HG03045 (cell line): ENCODE measurements at regions not wholly inside any gene's neighbourhood (a gene's known extent, or its start where the extent isn't known, plus 50 kb on each side); places are given as distances from the start of the nearest gene placed in this dataset.
"Not testable (repeated sequence)": the region's sequence is repeated elsewhere in the genome, so short reads cannot be mapped to it uniquely, and the experiment has no call there.

Source experiments
- ATAC-seq: cut with Tn5 transposase; IDR thresholded peaks from one replicate; pipeline ENCODE4 v1.9.1; 2021; ENCODE audit warnings: mild to moderate bottlenecking, moderate library complexity; ENCODE audit not compliant: unreplicated experiment

GRCh38 chr9:84054341-84055010, 73.9 kb downstream of the RMI1 start:
- no peak for ATAC-seq

GRCh38 chr9:84057662-84058061, 77.1 kb downstream of the RMI1 start:
- no peak for ATAC-seq

GRCh38 chr9:84059936-84060335, 79.3 kb downstream of the RMI1 start:
- ATAC-seq: no peak

GRCh38 chr9:84061613-84062193, 81.1 kb downstream of the RMI1 start:
- no peak for ATAC-seq

GRCh38 chr9:84062538-84062937, 81.9 kb downstream of the RMI1 start:
- no peak for ATAC-seq

- ATAC-seq: no peak
Observed at GRCh38 chr9:84067821-84068220, 87.2 kb downstream of the RMI1 start.

- ATAC-seq: no peak
Observed at GRCh38 chr9:84068872-84069271, 88.3 kb downstream of the RMI1 start.

GRCh38 chr9:84070590-84070989, 90.0 kb downstream of the RMI1 start:
- ATAC-seq: no peak

- ATAC-seq: no peak
Observed at GRCh38 chr9:84072621-84073180, 92.1 kb downstream of the RMI1 start.

GRCh38 chr9:84075004-84075403, 94.4 kb downstream of the RMI1 start:
- ATAC-seq: no peak

- ATAC-seq: no peak
Observed at GRCh38 chr9:84076384-84076783, 95.8 kb downstream of the RMI1 start.

- not testable (repeated sequence) for ATAC-seq
Observed at GRCh38 chr9:84077816-84078215, 97.2 kb downstream of the RMI1 start.

GRCh38 chr9:84079994-84080393, 99.4 kb downstream of the RMI1 start:
- ATAC-seq: no peak

GRCh38 chr9:84101964-84102632, 121.5 kb downstream of the RMI1 start:
- no peak for ATAC-seq

GRCh38 chr9:84103651-84104377, 123.2 kb downstream of the RMI1 start:
- no peak for ATAC-seq

GRCh38 chr9:84107081-84107480, 126.5 kb downstream of the RMI1 start:
- ATAC-seq: no peak

- ATAC-seq: no peak
Observed at GRCh38 chr9:84107995-84108394, 127.4 kb downstream of the RMI1 start.

GRCh38 chr9:84111726-84112125, 131.1 kb downstream of the RMI1 start:
- no peak for ATAC-seq

- no peak for ATAC-seq
Observed at GRCh38 chr9:84121991-84122523, 141.5 kb downstream of the RMI1 start.

- ATAC-seq: no peak
Observed at GRCh38 chr9:84122572-84122971, 142.0 kb downstream of the RMI1 start.
